Activated CD4-positive, alpha-beta T cell treated with anti-CD3 and anti-CD28 coated beads, Interleukin-2, amount 10 ng/mL, durations not matched to agents 7 days and 5 days (primary cell): ENCODE measurements at regions not wholly inside any gene's neighbourhood (a gene's known extent, or its start where the extent isn't known, plus 50 kb on each side); places are given as distances from the start of the nearest gene placed in this dataset.
"Not testable (repeated sequence)": the region's sequence is repeated elsewhere in the genome, so short reads cannot be mapped to it uniquely, and the experiment has no call there.

ENCODE experiments used
- CTCF ChIA-PET: fragments of 350-600 bp; sonication (Branson Sonifier 250); formaldehyde crosslinking; loops from one replicate; lab custom pipeline; 2021; ENCODE audit warnings: antibody characterized with exemption; lab: Charles Lee
- POLR2A ChIA-PET: fragments of 350-600 bp; sonication (Branson Sonifier 250); formaldehyde crosslinking; loops from one replicate; lab custom pipeline; 2021; ENCODE audit warnings: antibody characterized with exemption; lab: Charles Lee
- DNase-seq: peaks from one replicate; pipeline ENCODE4 v3.0.0-alpha.2; 2020
- H3K27ac Mint-ChIP-seq: one replicate; pipeline ENCODE4 v1.8.0; 2021; ENCODE audit warnings: mild to moderate bottlenecking, moderate library complexity, mixed read lengths
- H3K27me3 Mint-ChIP-seq: one replicate; pipeline ENCODE4 v1.8.0; 2021; ENCODE audit warnings: mixed read lengths
- H3K36me3 Mint-ChIP-seq: one replicate; pipeline ENCODE4 v1.8.0; 2021; ENCODE audit warnings: low read depth, mixed read lengths
- H3K4me1 Mint-ChIP-seq: one replicate; pipeline ENCODE4 v1.8.0; 2021; ENCODE audit warnings: mixed read lengths
- H3K4me3 Mint-ChIP-seq: one replicate; pipeline ENCODE4 v1.8.0; 2021; ENCODE audit warnings: mild to moderate bottlenecking, moderate library complexity, mixed read lengths
- H3K9me3 Mint-ChIP-seq: one replicate; pipeline ENCODE4 v1.8.0; 2021; ENCODE audit warnings: mixed read lengths

DNA sequence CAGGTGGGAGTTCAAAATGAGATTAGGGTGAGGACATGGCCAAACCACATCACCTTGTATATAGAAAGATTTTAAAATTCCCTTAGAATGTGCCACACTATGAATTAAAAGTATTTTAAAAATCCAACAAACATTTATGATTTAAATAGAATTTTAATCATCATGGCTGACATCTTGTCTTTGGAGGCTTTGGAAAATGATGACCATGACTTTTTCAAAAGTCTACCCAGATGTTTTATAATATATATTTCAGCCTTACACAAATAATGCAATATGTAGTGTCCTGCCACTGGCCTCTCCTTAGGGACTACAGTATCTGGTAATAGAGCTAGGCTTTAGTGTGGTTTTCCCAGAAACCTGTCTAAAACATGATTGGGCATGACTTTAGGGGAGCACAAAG, 1353.4 kb upstream of the GOT2 start:
- no peaks in the 10 kb centered on the region for H3K27me3 Mint-ChIP-seq
- H3K4me3 Mint-ChIP-seq = no peak overlapping the region
- CTCF ChIA-PET = no interaction called here
- H3K36me3 Mint-ChIP-seq = no peaks in the 10 kb centered on the region
- H3K4me1 Mint-ChIP-seq = no peaks in the 10 kb centered on the region
- H3K9me3 Mint-ChIP-seq = peaks cover 15% of the 10 kb centered on the region
- DNase-seq = no peak
- H3K27ac Mint-ChIP-seq = no peak overlapping the region
- POLR2A ChIA-PET = no interaction called here

DNA sequence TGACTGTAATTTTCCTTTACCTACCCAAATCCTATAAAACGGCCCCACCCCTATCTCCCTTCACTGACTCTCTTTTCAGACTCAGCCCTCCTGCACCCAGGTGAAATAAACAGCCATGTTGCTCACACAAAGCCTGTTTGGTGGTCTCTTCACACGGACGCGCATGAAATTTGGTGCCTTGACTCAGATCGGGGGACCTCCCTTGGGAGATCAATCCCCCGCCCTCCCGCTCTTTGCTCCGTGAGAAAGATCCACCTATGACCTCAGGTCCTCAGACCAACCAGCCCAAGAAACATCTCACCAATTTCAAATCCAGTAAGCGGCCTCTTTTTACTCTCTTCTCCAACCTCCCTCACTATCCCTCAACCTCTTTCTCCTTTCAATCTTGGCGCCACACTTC, 1344.7 kb upstream of the GOT2 start:
- H3K9me3 Mint-ChIP-seq, H3K4me1 Mint-ChIP-seq, POLR2A ChIA-PET, H3K27ac Mint-ChIP-seq, DNase-seq, CTCF ChIA-PET, H3K4me3 Mint-ChIP-seq, H3K27me3 Mint-ChIP-seq, H3K36me3 Mint-ChIP-seq: not testable (repeated sequence)

DNA sequence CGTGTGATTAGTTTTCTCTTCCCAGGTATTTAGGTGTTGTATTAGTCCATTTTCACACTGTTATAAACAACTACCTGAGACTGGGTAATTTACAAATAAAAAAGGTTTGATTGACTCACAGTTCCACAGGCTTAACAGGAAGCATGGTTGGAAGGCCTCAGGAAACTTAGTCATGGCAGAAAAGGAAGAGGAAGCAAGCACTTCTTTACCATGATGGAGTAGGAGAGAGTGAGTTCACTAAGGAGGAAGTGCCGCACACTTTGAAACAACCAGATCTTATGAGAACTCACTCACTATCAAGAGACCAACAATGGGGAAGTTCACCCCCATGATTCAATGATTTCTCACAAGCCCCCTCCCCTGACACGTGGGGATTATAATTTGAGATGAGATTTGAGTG, 1343.7 kb upstream of the GOT2 start:
- H3K4me1 Mint-ChIP-seq = no peaks in the 10 kb centered on the region
- CTCF ChIA-PET = no interaction called here
- DNase-seq = no peak
- H3K27ac Mint-ChIP-seq = no peak overlapping the region
- no peaks in the 10 kb centered on the region for H3K36me3 Mint-ChIP-seq
- H3K9me3 Mint-ChIP-seq = peaks cover 10% of the 10 kb centered on the region
- H3K27me3 Mint-ChIP-seq = no peaks in the 10 kb centered on the region
- POLR2A ChIA-PET = no interaction called here
- H3K4me3 Mint-ChIP-seq = no peak overlapping the region

DNA sequence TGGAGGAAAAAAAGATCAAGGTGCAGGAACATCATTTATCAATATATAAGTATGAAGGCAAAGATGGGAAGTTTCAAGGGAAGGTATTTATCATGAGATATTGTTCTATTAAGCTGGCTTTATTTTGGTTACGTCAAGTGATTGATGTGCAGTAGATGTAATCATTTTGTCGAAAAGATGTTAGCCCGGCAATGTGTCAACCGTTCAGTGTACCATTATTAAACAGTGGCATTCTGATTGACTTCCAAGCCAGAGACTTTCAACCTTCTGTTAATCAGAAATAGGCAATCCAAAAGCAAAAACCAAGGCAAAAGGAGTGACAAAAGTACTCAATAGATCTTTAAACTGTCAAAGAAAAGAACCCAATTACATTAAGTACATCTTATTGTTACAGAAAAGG, 1340.3 kb upstream of the GOT2 start:
- CTCF ChIA-PET = no interaction called here
- H3K4me1 Mint-ChIP-seq = no peaks in the 10 kb centered on the region
- POLR2A ChIA-PET = no interaction called here
- no peak overlapping the region for H3K27ac Mint-ChIP-seq
- DNase-seq = no peak
- H3K4me3 Mint-ChIP-seq = no peak overlapping the region
- peaks cover 6% of the 10 kb centered on the region for H3K9me3 Mint-ChIP-seq
- H3K36me3 Mint-ChIP-seq = no peaks in the 10 kb centered on the region
- H3K27me3 Mint-ChIP-seq = no peaks in the 10 kb centered on the region

DNA sequence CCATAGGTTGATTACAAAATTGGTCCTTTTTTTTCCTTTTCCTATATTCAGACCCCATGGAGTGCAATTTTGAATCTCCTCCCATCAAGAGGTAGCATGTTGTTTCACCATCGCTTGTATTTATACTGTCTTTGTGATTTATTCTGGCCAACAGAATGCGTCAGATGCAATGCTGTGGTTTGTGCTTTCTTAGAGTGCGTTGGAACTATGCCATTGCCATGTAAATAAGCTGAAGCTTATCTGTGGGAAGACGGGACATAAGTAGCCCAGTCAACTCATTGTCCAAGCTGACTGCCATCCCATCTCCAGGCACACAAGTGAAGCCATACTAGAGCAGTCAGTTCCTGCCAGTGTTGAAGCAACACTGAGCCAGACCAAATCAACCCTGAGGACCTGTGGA, 1339.3 kb upstream of the GOT2 start:
- Mint-ChIP-seq H3K4me3 (no peak overlapping the region), H3K4me1 (no peaks in the 10 kb centered on the region), H3K27me3 (no peaks in the 10 kb centered on the region), H3K27ac (no peak overlapping the region), H3K9me3 (peaks cover 6% of the 10 kb centered on the region), H3K36me3 (no peaks in the 10 kb centered on the region)
- POLR2A ChIA-PET = no interaction called here
- CTCF ChIA-PET = no interaction called here
- no peak for DNase-seq

DNA sequence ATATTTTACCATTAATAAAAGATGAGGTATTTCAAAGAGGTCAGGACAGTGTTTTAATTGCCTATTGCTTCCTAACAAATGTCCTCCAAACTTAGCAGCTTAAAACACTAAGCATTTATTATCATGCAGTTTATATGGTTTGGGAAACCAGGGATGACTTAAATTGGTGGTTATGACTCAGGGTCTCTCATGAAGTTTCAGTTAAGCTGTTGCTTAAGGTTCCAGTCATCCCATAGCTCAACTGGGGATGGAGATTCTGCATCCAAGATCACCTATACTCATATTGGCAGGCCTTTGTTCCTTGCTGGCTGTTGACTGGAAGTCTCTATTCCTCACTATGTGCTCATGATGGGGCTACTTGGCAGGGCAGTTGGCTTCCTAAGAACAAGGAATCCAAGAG, 1329.9 kb upstream of the GOT2 start:
- H3K36me3 Mint-ChIP-seq = no peaks in the 10 kb centered on the region
- H3K4me3 Mint-ChIP-seq = no peak overlapping the region
- peaks cover 11% of the 10 kb centered on the region for H3K9me3 Mint-ChIP-seq
- CTCF ChIA-PET = no interaction called here
- POLR2A ChIA-PET = no interaction called here
- H3K4me1 Mint-ChIP-seq = no peaks in the 10 kb centered on the region
- no peak overlapping the region for H3K27ac Mint-ChIP-seq
- no peak for DNase-seq
- no peaks in the 10 kb centered on the region for H3K27me3 Mint-ChIP-seq

DNA sequence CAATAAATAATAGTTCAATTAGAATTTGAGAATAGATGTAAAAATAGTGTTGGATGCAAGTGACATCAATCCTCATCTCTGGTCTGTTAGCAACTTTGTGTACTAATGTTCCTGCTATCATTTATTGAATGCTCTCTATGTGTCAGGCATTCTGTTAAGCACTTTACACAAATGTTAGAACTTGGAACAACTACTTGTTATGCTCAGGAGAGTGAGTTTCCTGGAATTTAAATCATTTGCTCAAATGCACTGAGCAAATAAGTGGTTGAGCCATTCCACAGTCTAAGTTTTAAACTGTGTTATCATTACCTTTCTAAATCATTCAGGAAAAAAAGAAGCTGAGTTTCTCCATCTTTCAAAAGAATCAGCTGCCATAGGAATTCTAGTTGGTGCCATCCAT, 1327.3 kb upstream of the GOT2 start:
- Mint-ChIP-seq H3K36me3 (no peaks in the 10 kb centered on the region), H3K9me3 (peaks cover 14% of the 10 kb centered on the region), H3K27ac (no peak overlapping the region), H3K4me1 (no peaks in the 10 kb centered on the region), H3K27me3 (no peaks in the 10 kb centered on the region), H3K4me3 (no peak overlapping the region)
- ChIA-PET POLR2A (no interaction called here), CTCF (no interaction called here)
- no peak for DNase-seq

DNA sequence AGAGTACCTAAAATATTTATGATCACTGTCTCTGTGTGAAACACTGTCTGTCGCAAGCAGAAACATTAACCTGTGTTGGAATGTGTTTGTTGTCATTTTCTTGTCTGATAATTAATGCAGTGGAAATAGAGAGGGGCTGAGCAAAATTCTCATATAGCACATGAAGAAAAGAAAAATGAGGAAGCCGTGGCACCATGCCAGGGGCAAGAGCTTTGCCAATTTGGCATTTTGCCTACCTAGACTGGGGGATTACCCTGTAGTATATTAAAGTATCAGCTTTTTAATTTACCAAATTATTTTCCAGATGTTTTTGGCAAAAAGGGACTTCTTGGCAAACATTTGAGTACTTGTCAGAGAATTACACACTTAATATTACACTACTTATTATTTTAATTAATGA, 1326.6 kb upstream of the GOT2 start:
- ChIA-PET POLR2A (no interaction called here), CTCF (no interaction called here)
- no peak overlapping the region for H3K27ac Mint-ChIP-seq
- no peaks in the 10 kb centered on the region for H3K27me3 Mint-ChIP-seq
- no peak for DNase-seq
- H3K4me1 Mint-ChIP-seq = no peaks in the 10 kb centered on the region
- no peaks in the 10 kb centered on the region for H3K36me3 Mint-ChIP-seq
- H3K4me3 Mint-ChIP-seq = no peak overlapping the region
- peaks cover 11% of the 10 kb centered on the region for H3K9me3 Mint-ChIP-seq

DNA sequence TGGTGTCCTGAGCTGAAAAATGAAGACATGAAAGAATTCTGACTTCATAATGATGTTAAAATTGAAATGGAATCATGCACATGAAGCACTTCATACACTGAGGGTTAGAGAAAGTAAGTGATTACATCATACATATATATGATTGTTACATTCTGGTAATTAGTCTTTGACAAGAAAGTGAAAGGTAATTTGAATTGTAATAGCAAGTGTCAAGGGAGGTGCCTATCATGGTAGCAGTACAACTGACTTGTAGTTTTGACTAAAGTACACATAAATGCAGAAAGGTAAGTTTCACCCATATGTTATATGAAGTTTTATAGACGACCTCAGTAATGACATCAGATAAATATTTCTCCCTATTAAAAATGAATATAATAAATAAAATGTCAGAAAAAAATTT, 1325.0 kb upstream of the GOT2 start:
- ChIA-PET CTCF (no interaction called here), POLR2A (no interaction called here)
- no peak overlapping the region for H3K4me3 Mint-ChIP-seq
- no peaks in the 10 kb centered on the region for H3K36me3 Mint-ChIP-seq
- no peak overlapping the region for H3K27ac Mint-ChIP-seq
- H3K9me3 Mint-ChIP-seq = peaks cover 10% of the 10 kb centered on the region
- no peaks in the 10 kb centered on the region for H3K4me1 Mint-ChIP-seq
- DNase-seq = no peak
- H3K27me3 Mint-ChIP-seq = no peaks in the 10 kb centered on the region

DNA sequence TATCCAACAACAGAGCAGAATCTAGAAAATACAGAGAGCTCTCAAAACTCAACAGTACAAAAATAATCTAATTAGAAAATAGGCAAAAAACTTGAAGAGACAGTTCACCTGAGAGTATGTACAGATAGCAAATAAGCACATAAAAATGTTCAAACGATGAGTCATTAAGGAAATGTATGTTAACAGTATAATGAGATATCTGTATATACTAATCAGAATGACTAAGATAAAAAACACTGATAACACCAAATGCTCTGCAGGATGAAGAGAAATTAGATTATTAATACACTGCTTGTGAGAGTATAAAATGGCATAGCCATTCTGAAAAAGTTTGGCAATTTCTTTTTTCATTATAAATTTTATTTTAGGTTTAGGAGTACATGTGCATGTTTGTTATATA, 1307.6 kb upstream of the GOT2 start:
- Mint-ChIP-seq H3K27ac (no peak overlapping the region), H3K27me3 (no peaks in the 10 kb centered on the region), H3K4me1 (no peaks in the 10 kb centered on the region), H3K9me3 (peaks cover 4% of the 10 kb centered on the region), H3K36me3 (no peaks in the 10 kb centered on the region), H3K4me3 (no peak overlapping the region)
- no peak for DNase-seq
- POLR2A ChIA-PET = no interaction called here
- CTCF ChIA-PET = no interaction called here

DNA sequence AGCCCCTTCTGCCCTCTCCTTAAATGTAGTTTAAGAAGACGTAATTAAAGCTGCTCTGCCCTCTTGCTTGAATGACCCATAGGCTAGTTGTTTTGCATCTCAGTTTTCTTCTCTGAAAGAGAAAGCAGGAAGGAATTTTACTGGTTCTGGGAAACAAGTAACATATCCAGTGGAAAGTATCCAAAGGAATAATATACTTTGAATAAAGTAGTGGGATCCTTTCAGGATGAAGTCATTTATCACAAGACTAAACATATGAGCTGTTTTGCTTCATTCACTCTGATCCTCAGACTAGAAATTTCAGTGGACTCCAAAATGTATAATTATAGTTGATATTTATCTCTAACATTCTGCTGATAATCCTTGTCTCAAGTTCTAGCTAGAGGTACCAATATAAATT, 1297.6 kb upstream of the GOT2 start:
- no peak for DNase-seq
- H3K36me3 Mint-ChIP-seq = no peaks in the 10 kb centered on the region
- CTCF ChIA-PET = no interaction called here
- POLR2A ChIA-PET = no interaction called here
- H3K4me3 Mint-ChIP-seq = no peak overlapping the region
- H3K9me3 Mint-ChIP-seq = peaks cover 8% of the 10 kb centered on the region
- H3K4me1 Mint-ChIP-seq = no peaks in the 10 kb centered on the region
- H3K27me3 Mint-ChIP-seq = no peaks in the 10 kb centered on the region
- H3K27ac Mint-ChIP-seq = no peak overlapping the region

DNA sequence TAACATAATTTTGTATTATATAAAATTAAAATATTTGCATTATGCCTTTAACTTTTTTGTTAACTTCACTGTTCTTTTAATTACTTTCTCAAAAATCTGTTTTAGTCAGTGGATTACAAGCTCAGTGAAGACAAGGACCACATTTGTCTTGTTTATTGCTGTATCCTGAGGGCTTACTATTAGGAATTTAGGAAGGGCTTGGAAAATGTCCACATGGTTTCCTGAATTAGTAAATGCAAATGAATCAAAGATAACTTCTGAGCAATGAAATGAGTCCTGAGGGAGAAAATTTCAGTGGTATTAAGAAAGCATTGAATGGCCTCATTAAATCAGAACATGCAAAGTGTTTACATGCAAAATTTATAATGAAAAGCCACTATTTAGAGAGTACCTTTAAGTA, 1293.2 kb upstream of the GOT2 start:
- POLR2A ChIA-PET = no interaction called here
- Mint-ChIP-seq H3K27me3 (no peaks in the 10 kb centered on the region), H3K9me3 (peaks cover 3% of the 10 kb centered on the region), H3K4me3 (no peak overlapping the region), H3K4me1 (no peaks in the 10 kb centered on the region), H3K36me3 (no peaks in the 10 kb centered on the region), H3K27ac (no peak overlapping the region)
- DNase-seq = no peak
- CTCF ChIA-PET = no interaction called here

DNA sequence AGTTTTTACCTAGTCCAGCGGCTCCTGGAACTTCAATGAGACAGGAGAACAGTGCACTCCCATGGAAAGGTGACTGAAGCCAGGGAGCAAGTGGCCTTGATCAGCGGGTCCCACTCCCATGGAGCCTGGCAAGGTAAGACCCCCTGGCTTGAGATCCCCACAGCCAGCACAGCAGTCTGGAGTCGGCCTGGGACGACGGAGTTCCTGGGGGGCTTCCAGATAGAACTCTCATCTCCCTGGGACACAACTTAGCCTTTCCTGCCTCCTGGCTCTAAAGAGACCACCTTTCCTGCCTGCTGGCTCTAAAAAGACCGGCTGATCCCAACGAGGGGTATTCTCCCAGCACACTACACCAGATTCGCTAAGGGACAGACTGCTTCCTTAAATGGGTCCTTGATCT, 1279.0 kb upstream of the GOT2 start:
- Mint-ChIP-seq H3K27ac (no peak overlapping the region), H3K4me1 (no peaks in the 10 kb centered on the region), H3K27me3 (no peaks in the 10 kb centered on the region), H3K9me3 (peaks cover 24% of the 10 kb centered on the region), H3K4me3 (no peak overlapping the region), H3K36me3 (no peaks in the 10 kb centered on the region)
- CTCF ChIA-PET = no interaction called here
- POLR2A ChIA-PET = interaction anchor here (0.6 kb wide), 1 partner anchor 905 kb away, joined by 3 read pairs; no protein-coding TSS in a partner anchor
- no peak for DNase-seq

DNA sequence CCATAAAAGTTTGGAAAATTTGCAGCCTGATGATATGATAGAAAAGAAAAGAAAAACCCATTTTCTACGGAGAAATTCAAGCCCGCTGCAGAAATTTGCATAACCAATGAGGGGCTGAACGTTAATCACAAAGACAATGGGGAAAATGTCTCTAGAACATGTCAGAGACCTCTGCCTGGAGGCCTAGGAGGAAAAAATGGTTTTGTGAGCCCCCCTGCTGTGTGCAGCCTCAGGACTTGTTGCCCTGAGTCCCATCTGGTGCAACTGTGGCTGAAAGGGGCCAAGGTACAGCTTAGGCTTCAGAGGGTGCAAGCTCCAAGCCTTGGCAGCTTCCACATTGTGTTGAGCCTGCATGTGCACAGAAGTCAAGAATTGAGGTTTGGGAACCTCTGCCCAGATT, 1267.4 kb upstream of the GOT2 start:
- ChIA-PET CTCF (no interaction called here), POLR2A (no interaction called here)
- Mint-ChIP-seq H3K4me3 (no peak overlapping the region), H3K36me3 (no peaks in the 10 kb centered on the region), H3K4me1 (no peaks in the 10 kb centered on the region), H3K27me3 (no peaks in the 10 kb centered on the region), H3K9me3 (peaks cover 24% of the 10 kb centered on the region), H3K27ac (no peak overlapping the region)
- DNase-seq = no peak

DNA sequence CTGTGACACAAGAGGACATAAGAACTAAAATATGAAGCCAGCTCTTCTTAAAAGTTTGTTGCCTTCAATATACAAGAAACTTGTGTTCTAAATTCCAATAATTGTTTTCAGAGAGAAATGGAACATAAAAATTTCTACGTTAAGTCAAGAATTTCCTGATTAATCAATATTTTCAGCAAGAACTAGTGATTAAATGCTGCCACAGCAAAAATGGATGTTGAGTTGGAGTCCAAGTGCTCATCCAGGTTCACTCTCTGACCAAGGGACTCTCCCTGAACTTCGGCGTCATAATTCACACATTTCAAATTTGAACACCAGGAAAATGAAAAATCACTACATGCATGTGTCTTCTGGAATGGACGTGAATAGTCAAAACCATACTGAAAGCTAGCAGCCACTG, 1263.6 kb upstream of the GOT2 start:
- Mint-ChIP-seq H3K4me1 (no peaks in the 10 kb centered on the region), H3K27ac (no peak overlapping the region), H3K36me3 (no peaks in the 10 kb centered on the region), H3K4me3 (no peak overlapping the region), H3K9me3 (peaks cover 23% of the 10 kb centered on the region), H3K27me3 (no peaks in the 10 kb centered on the region)
- CTCF ChIA-PET = no interaction called here
- POLR2A ChIA-PET = no interaction called here
- DNase-seq = no peak
